ENCODE measurements at regions not wholly inside any gene's neighbourhood (a gene's known extent, or its start where the extent isn't known, plus 50 kb on each side); places are given as distances from the start of the nearest gene placed in this dataset.

DNA sequence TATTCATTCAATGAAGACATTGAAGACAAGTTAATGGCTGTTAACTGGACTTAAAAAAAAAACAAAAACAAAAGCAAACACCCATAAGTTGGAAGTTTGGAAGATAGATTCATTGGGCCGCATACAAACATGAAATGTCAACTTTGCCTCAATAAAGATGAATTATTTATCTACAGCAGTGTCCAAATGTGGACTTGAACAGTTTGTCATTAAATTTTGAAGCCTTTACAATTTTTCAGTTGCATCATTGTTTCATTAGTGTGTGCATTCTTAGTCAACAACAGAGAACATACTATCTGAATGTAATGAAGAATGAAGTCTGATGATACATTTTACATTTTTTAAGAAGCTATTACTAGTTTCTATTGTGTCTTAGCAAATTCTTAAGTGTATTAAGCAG is 152.1 kb downstream of the SLIT2 start:
- DNase-seq, result no peak

- no peak for DNase-seq
These were observed 156.9 kb downstream of the SLIT2 start for GRCh38 chr4:20408611-20409010.

- DNase-seq, result no peak
These were observed 160.4 kb downstream of the SLIT2 start for GRCh38 chr4:20412072-20412471.

DNA sequence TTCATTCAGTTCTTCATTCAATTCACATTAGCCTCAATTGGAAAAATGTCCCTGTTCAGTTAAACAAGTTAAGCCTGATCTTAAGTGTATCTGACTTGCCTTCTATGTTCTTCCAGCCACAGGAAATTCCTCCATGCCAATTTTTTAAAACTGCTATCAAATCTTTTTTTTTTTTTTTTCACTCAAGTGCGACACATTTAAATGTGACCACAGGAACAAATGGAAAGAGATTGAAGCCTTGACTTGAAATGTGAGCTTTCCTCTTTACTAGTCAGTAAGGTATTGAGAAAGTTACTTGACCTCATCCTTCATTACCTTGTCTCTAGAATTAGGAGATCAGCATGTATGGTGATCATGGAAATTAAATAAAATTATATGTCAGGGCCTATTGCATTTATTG is 165.1 kb downstream of the SLIT2 start:
- no peak for DNase-seq

GRCh38 chr4:20418861-20419451 is 167.3 kb downstream of the SLIT2 start:
- no peak for DNase-seq

DNA sequence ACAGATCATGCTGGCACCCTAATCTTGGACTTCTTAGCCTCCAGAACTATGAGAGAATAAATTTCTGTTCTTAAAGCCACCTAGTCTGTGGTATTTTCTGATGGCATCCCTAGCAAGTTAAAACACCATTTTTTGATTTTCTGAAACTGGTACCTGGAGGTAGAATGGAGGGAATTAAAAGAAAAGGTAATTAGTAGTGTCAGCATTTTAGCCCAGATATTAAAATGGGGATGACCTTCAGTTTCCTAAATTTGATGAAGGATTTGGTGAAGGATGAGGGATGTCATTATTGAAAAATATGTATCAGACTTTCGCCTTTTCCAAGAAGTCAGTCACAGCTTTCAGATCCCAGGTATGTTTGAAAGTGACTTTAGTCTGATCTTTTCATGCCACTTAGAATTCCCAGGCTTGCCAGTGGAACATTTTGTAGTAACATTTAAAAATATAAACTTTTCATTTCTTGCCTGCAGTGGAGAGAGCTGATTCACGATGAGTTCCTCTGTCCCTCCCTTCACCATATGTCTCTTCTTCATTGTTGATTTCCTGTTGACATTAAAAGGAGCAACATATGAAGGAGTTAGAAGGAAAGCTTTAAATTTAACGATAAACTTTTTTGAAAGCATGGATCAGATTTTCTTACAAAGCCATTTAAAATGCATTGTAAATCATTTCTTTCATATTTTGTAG is 169.4 kb downstream of the SLIT2 start:
- no peak for DNase-seq

DNA sequence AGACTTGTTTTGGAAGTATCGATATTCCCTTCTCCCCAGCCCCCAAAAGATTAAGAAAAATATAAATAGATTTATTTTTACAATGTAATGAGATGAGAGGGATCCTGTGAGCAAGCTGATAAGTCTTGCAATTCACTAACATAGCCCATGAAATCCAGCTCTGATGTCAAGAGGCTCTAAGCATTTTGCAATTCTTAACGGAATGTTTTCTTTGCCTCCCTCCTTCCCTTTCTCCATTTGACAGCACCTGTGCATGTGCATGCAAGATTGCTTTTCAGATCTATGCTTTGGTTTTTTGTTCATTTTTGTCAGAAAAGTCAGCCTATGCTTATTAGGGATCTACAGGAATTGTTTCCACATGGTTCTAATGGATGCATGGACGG is 169.9 kb downstream of the SLIT2 start:
- DNase-seq, result no peak

- no peak for DNase-seq
These were observed 170.7 kb downstream of the SLIT2 start for GRCh38 chr4:20422398-20422797.

DNA sequence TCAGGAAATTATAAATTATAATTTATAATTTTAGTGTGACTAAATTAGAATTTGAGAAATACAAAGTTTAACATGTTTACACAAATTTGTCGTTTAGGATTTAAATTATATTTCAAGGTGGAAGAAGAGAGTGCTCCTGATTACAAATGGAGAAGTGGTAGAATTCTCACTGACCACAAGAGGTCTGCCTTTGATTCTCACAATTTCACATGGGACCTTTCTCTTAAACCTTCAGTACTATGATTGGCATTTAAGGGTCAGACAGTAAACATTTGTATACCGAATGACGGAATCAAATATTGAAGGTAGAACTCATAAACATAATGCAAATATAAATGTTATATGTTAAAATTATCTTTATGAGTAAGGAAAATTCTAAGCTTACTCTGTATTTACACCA is 171.7 kb downstream of the SLIT2 start:
- no peak for DNase-seq

DNA sequence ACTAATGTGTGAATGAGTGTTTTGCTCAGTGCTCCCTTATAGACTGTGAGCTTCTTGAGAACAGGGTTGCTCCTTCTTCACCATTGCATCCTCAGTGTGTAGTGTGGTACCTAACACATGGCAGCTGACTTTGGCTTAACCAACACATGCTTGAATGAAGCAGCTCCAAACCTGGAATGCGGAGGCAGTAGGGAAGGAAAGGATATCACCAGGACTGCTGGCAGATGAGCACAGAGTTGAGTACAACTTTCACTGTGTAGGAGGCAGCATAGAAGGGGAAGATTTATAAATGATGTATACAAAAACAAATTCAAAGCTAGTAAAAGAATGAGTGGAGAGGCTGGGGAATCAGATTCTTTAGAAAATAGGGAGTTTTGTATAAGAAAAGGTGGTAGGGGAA is 174.3 kb downstream of the SLIT2 start:
- no peak for DNase-seq

DNA sequence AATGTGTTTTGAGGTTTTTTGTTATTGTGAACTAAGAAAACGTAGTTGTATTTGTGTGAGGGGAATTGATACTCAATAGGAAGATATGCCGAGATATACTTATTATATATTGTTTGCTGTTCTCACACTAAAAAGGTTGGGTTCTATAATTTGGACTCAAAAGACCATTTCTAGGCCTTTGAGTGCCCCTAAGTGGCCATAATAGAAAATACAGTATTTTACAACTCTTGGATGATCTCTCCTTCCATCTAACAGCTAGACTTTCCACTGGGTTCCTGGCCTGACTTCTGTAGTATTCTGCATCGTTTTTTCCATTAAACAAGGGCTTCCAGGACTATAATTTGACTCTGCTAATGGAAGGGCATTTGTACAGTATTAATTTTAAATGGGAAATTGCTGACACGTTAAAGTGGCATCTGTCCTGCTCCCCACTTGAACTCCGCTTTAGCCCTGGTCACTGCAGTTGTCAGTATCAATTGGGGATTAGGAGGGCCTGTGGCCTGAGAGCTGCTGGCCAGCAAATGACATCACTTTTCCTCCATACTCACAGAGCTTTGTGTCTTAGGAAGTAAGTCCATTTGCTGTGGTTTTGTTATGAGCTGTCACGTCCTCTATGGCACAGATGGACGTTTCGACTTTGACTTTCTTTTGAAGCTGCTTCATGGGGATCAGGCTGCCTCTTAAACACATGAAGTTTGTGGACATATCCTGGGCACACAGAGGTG is 176.9 kb downstream of the SLIT2 start:
- no peak for DNase-seq

GRCh38 chr4:20430259-20430941 is 178.7 kb downstream of the SLIT2 start:
- no peak for DNase-seq

DNA sequence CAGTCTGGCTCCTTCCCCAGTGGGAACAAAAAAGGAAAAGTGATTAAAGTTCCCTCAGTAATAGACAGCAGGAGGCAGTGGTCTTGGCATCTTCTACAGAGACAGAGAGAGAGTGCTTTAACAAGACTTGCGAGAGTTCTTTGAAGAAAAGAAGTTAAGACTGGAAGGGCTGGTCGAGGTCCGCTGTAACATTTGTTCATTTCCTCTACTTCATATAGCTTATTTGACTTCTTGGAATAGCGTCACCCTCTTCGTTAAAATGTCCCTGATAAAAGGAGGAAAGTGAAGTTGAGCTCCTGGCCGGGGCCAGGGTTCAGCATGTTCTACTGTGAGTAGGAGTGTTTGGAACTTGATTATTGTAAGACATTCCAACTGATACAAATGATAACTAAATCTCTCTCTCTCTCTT is 179.8 kb downstream of the SLIT2 start:
- no peak for DNase-seq

DNA sequence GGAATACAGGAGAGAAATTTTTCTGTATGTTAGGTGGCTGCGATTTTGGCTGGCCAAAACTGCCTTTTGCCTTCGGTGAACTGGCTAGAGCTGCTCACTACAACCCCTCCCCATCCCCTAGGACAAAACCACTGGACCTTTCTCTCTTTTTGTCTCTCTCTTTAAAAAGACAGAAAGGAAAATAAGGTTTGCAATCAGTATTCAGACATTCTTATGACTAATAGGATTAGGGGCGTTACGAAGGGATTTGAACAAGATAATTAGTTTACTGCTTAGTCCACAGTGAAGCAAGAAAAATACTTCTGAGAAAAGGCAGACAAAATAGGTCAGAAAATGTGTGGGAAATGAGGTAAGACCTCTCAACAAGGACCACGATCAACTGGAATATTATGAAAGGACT is 180.4 kb downstream of the SLIT2 start:
- DNase-seq, result no peak

DNA sequence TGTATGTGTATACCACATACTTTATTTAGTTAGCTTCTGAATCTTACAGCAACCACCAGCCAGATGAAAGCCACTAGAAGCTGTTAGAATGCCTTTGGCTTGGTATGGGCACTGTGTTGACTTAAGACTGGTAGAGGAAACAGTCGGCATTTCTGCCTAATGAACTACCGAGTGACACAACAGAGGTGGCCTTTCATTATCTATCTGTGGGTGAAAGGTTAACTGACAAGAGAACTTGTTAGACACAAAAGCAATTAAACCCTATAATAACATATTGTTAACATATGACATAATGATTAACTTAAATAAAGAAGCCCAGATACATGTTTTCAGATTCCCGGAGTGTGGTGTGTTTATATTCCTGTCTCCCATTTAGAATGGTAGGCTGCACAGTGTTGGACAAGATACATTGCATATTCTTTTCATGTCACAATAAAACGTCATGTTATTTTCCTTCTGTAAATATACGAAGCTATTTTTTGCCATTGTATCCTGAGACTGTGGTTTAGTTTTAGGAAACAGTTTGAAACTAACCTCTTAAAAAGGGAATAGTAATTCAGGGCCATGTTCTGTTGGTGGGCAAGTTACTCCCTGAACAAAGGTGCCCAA is 181.5 kb downstream of the SLIT2 start:
- DNase-seq, result no peak

DNA sequence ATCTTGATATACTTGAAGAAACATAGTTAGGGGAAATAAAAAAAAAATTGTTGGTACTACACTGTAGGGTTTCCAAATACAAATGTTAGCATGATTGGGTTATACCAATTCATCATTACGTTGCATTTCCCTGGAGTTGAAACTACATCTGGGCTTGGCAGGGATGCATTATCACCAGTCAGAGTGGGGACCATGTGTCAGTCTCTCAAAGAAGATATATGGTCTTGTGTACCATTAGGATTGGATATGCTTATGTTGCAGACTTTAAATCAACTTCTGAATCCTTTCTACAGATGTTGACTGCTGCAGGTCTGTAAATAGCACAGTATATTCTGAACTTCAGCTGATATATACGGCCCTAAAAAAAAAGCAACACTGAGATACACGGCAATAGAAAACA is 188.5 kb downstream of the SLIT2 start:
- no peak for DNase-seq

- no peak for DNase-seq
These were observed 191.5 kb downstream of the SLIT2 start for GRCh38 chr4:20443015-20443805.

DNA sequence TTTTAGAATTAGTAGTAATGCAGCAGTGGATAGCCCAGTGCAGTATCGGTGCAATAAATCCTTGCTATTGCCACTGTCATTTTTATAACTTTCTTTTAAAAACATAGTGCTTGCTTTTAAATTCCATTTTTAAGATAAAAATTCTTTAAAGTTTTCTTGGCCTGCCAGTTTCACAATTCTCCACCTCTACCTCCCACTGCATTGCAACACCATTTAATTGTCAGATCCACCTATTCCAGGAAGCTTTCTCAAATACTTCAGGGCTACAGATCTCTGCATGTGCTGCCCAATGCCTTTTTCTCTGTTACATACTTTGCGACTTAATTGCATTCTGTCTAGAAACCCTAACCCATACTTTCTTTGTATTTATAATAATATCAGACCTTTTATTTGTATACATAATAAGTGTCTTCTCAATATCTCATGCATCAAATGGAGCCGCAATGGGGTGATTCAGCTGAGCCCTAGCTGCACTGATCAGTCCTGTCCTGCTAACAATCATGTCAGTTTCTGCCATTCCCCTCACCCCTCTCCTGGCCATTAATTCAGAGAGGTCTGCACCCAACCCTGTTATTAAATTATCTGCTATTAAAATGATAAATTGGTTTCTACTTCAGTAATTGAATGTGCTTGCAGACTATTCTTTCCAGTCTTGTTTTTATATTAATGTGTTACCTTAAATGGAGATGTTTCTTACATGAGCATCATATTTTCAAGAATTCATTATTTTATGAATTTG is 193.1 kb downstream of the SLIT2 start:
- no peak for DNase-seq

DNA sequence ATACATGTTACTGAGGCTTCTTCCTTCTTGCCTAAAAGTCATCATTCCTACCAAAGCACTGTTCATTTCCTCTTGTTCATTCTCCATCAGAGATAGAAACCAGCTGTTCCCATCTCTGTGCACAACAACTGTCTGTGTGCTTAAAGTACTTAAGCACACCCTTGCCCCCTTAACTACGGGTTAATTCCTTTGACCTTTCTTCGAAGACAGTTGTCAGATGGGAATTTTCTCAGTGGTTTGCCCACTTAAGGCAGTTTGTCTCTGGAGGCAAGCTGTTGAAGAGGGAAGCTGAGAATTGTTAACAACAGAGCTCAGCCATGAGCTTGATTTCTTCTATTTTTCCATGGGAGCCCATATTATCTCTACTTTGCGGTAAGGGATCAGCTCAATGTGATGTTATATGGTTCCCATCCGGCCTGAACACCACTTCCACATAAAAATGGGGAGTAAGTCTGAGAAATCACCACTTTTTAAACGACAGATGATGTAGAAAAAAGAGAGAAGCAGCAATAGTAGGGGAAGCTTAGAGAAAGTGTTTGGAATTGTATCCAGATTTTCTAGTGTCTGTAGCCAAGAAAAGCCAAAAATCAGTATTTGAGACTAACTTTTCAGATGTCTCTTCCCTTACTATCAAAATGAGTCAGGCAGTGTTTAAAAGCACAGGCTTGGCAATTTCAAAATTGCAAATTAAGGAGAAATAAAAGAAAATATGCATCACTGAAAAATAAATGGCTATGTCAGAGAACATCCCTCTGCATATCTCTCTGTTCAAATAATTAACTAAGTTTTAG is 194.4 kb downstream of the SLIT2 start:
- DNase-seq, result no peak

- DNase-seq, result no peak
These were observed 195.4 kb downstream of the SLIT2 start for GRCh38 chr4:20447103-20447502.
